Endothelial cell of umbilical vein (primary cell): ENCODE measurements at regions not wholly inside any gene's neighbourhood (a gene's known extent, or its start where the extent isn't known, plus 50 kb on each side); places are given as distances from the start of the nearest gene placed in this dataset.

Source experiments
- CTCF ChIP-seq, 2 donors: IDR thresholded peaks; 1 replicate in 1 of 2; 2 replicates in 1 of 2; pipeline ENCODE4 v1.5.1; 2011; ENCODE audit warnings: low read length in 2 of 2, mild to moderate bottlenecking in 2 of 2, moderate library complexity in 2 of 2, control low read depth in 1 of 2, inconsistent platforms in 1 of 2, low read depth in 1 of 2; ENCODE audit not compliant: insufficient read depth in 1 of 2; ENCODE audit errors: extremely low read depth in 1 of 2
- EZH2 ChIP-seq: IDR thresholded peaks from 2 replicates; pipeline ENCODE4 v1.6.1; 2012; ENCODE audit warnings: borderline replicate concordance, low read depth, mild to moderate bottlenecking, moderate library complexity, low read length, inconsistent platforms; ENCODE audit not compliant: severe bottlenecking
- GATA2 ChIP-seq: IDR thresholded peaks from 2 replicates; pipeline ENCODE4 v1.7.0; 2011; ENCODE audit warnings: low read depth, mild to moderate bottlenecking, moderate library complexity, mixed read lengths, low read length; ENCODE audit not compliant: insufficient read length, insufficient read depth
- JUN ChIP-seq: IDR thresholded peaks from 2 replicates; pipeline ENCODE4 v1.6.1; 2011; ENCODE audit warnings: borderline replicate concordance, low read depth; ENCODE audit not compliant: insufficient read length, insufficient read depth
- MAX ChIP-seq: IDR thresholded peaks from 2 replicates; pipeline ENCODE4 v1.6.1; 2011; ENCODE audit not compliant: insufficient read depth, insufficient read length
- MYC ChIP-seq: IDR thresholded peaks from one replicate; pipeline ENCODE4 v1.6.1; 2011; ENCODE audit warnings: mild to moderate bottlenecking, low read depth, low read length
- POLR2A ChIP-seq: IDR thresholded peaks from 2 replicates; pipeline ENCODE4 v1.6.1; 2012; ENCODE audit warnings: low read depth, mild to moderate bottlenecking, control low read depth, low read length
- POLR2AphosphoS5 ChIP-seq: IDR thresholded peaks from 2 replicates; pipeline ENCODE4 v1.6.1; 2012; ENCODE audit warnings: low read depth, mild to moderate bottlenecking, control low read depth, low read length, moderate library complexity; ENCODE audit not compliant: insufficient read depth

- no peak for TF ChIP-seq CTCF (IDR thresholded peaks at IDR 0.05; ENCODE audit: extremely low read depth in 1 of 2, insufficient read depth in 1 of 2, low read depth in 1 of 2, low read length in 2 of 2)
- no peak for TF ChIP-seq POLR2AphosphoS5
- no peak for TF ChIP-seq POLR2A
- TF ChIP-seq EZH2: no peak
- no peak for TF ChIP-seq MYC
- TF ChIP-seq GATA2: no peak
- no peak for TF ChIP-seq JUN
- no peak for TF ChIP-seq MAX
Observed at GRCh38 chr20:48170625-48171024, 385.3 kb upstream of the SULF2 start.
